ENCODE measurements at regions not wholly inside any gene's neighbourhood (a gene's known extent, or its start where the extent isn't known, plus 50 kb on each side); places are given as distances from the start of the nearest gene placed in this dataset.

GRCh38 chr6:26183581-26184366 is 96.5 kb downstream of the HFE start:
- TF ChIP-seq SP1 (IDR thresholded peaks at IDR 0.05) (no peak), ELF4 (IDR thresholded peaks at IDR 0.05) (no peak), ARNT (IDR thresholded peaks at IDR 0.05) (no peak), BHLHE40 (IDR thresholded peaks at IDR 0.05; ENCODE audit: borderline replicate concordance) (no peak)
- no peak for DNase-seq (ENCODE audit: extremely low spot score)
- ChIA-PET CTCF (no interaction called here), POLR2A (interaction anchor here (1.1 to 2.7 kb wide), 6 partner anchors 9 to 60 kb away, joined by 3 to 10 read pairs (median 6); a partner anchor contains a TSS)

GRCh38 chr6:26184367-26184891 is 97.2 kb downstream of the HFE start:
- ChIA-PET POLR2A (interaction anchor here (1.2 to 2.7 kb wide), 7 partner anchors 15 to 66 kb away, joined by 3 to 10 read pairs (median 6); a partner anchor contains a TSS), CTCF (no interaction called here)
- no peak for DNase-seq (ENCODE audit: extremely low spot score)
- no peak for TF ChIP-seq TARDBP (IDR thresholded peaks at IDR 0.05)
- TF ChIP-seq FOXA1 (IDR thresholded peaks at IDR 0.05) = no peak
- no peak for TF ChIP-seq L3MBTL2 (conservative IDR thresholded peaks at IDR 0.05)
- no peak for TF ChIP-seq HDGF (IDR thresholded peaks at IDR 0.05; ENCODE audit: borderline replicate concordance)
- TF ChIP-seq ELF4 (IDR thresholded peaks at IDR 0.05) = no peak
- no peak for TF ChIP-seq PKNOX1 (IDR thresholded peaks at IDR 0.05)
- TF ChIP-seq BHLHE40 (IDR thresholded peaks at IDR 0.05; ENCODE audit: borderline replicate concordance) = no peak
- no peak for TF ChIP-seq CTBP1 (IDR thresholded peaks at IDR 0.05; ENCODE audit: borderline replicate concordance)
- no peak for TF ChIP-seq FOXK2 (IDR thresholded peaks at IDR 0.05)
- TF ChIP-seq ZNF384 (IDR thresholded peaks at IDR 0.05) = no peak
- TF ChIP-seq SP1 (IDR thresholded peaks at IDR 0.05) = no peak
- no peak for TF ChIP-seq ARNT (IDR thresholded peaks at IDR 0.05)
- no peak for TF ChIP-seq NFRKB (IDR thresholded peaks at IDR 0.05)
- TF ChIP-seq LEF1 (IDR thresholded peaks at IDR 0.05; ENCODE audit: borderline replicate concordance) = no peak
- TF ChIP-seq FOXM1 (IDR thresholded peaks at IDR 0.05; ENCODE audit: borderline replicate concordance) = no peak
- no peak for TF ChIP-seq SUZ12 (IDR thresholded peaks at IDR 0.05)

- CTCF ChIA-PET = no interaction called here
- POLR2A ChIA-PET = interaction anchor here (1.2 to 1.9 kb wide), 4 partner anchors 14 to 65 kb away, joined by 3 to 6 read pairs (median 4); a partner anchor contains a TSS
- DNase-seq (ENCODE audit: extremely low spot score) = no peak
- TF ChIP-seq FOXA1 (IDR thresholded peaks at IDR 0.05) (no peak), SUZ12 (IDR thresholded peaks at IDR 0.05) (no peak), FOXK2 (IDR thresholded peaks at IDR 0.05) (no peak), ELF4 (IDR thresholded peaks at IDR 0.05) (no peak), SP1 (IDR thresholded peaks at IDR 0.05) (no peak), HDGF (IDR thresholded peaks at IDR 0.05; ENCODE audit: borderline replicate concordance) (no peak), LEF1 (IDR thresholded peaks at IDR 0.05; ENCODE audit: borderline replicate concordance) (no peak), PKNOX1 (IDR thresholded peaks at IDR 0.05) (no peak), ZNF384 (IDR thresholded peaks at IDR 0.05) (no peak), L3MBTL2 (conservative IDR thresholded peaks at IDR 0.05) (no peak), FOXM1 (IDR thresholded peaks at IDR 0.05; ENCODE audit: borderline replicate concordance) (no peak), ARNT (IDR thresholded peaks at IDR 0.05) (no peak), CTBP1 (IDR thresholded peaks at IDR 0.05; ENCODE audit: borderline replicate concordance) (no peak), BHLHE40 (IDR thresholded peaks at IDR 0.05; ENCODE audit: borderline replicate concordance) (no peak), TARDBP (IDR thresholded peaks at IDR 0.05) (no peak), NFRKB (IDR thresholded peaks at IDR 0.05) (no peak)
Measured at GRCh38 chr6:26185004-26185403, 97.8 kb downstream of the HFE start.

GRCh38 chr6:26185802-26186201 is 98.6 kb downstream of the HFE start:
- CTCF ChIA-PET = interaction anchor here (1.5 kb wide), 1 partner anchor 11 kb away, joined by 3 read pairs; a partner anchor contains a TSS
- DNase-seq (ENCODE audit: extremely low spot score) = no peak
- POLR2A ChIA-PET = interaction anchor here (1.2 to 5.5 kb wide), 5 partner anchors 14 to 64 kb away, joined by 3 to 118 read pairs (median 3); a partner anchor contains a TSS
- TF ChIP-seq SP1 (IDR thresholded peaks at IDR 0.05) = no peak
- TF ChIP-seq ARNT (IDR thresholded peaks at IDR 0.05) = no peak
- TF ChIP-seq FOXK2 (IDR thresholded peaks at IDR 0.05) = no peak
- TF ChIP-seq SUZ12 (IDR thresholded peaks at IDR 0.05) = no peak
- TF ChIP-seq FOXA1 (IDR thresholded peaks at IDR 0.05) = no peak

GRCh38 chr6:26186652-26187051 is 99.4 kb downstream of the HFE start:
- POLR2A ChIA-PET = interaction anchor here (0.8 to 5.5 kb wide), 8 partner anchors 11 to 164 kb away, joined by 3 to 167 read pairs (median 11); a partner anchor contains a TSS
- TF ChIP-seq PKNOX1 (IDR thresholded peaks at IDR 0.05) (no peak), TARDBP (IDR thresholded peaks at IDR 0.05) (no peak), ZNF384 (IDR thresholded peaks at IDR 0.05) (no peak), FOXK2 (IDR thresholded peaks at IDR 0.05) (no peak), LEF1 (IDR thresholded peaks at IDR 0.05; ENCODE audit: borderline replicate concordance) (no peak)
- DNase-seq (ENCODE audit: extremely low spot score) = no peak
- CTCF ChIA-PET = interaction anchor here (1.2 to 1.5 kb wide), 2 partner anchors 11 to 64 kb away, joined by 3 read pairs; a partner anchor contains a TSS

- no peak for DNase-seq (ENCODE audit: extremely low spot score)
- ChIA-PET CTCF (interaction anchor here (1.2 to 1.5 kb wide), 2 partner anchors 10 to 64 kb away, joined by 3 read pairs; a partner anchor contains a TSS), POLR2A (interaction anchor here (0.7 to 5.5 kb wide), 11 partner anchors 11 to 165 kb away, joined by 3 to 167 read pairs (median 15); a partner anchor contains a TSS)
- no peak for TF ChIP-seq FOXA1 (IDR thresholded peaks at IDR 0.05)
- no peak for TF ChIP-seq SP1 (IDR thresholded peaks at IDR 0.05)
- TF ChIP-seq FOXK2 (IDR thresholded peaks at IDR 0.05) = no peak
- TF ChIP-seq L3MBTL2 (conservative IDR thresholded peaks at IDR 0.05) = no peak
- TF ChIP-seq ELF4 (IDR thresholded peaks at IDR 0.05) = no peak
- TF ChIP-seq NFRKB (IDR thresholded peaks at IDR 0.05) = no peak
- TF ChIP-seq ARNT (IDR thresholded peaks at IDR 0.05) = no peak
- no peak for TF ChIP-seq CTBP1 (IDR thresholded peaks at IDR 0.05; ENCODE audit: borderline replicate concordance)
- no peak for TF ChIP-seq BHLHE40 (IDR thresholded peaks at IDR 0.05; ENCODE audit: borderline replicate concordance)
- TF ChIP-seq ZNF384 (IDR thresholded peaks at IDR 0.05) = no peak
- TF ChIP-seq FOXM1 (IDR thresholded peaks at IDR 0.05; ENCODE audit: borderline replicate concordance) = no peak
- TF ChIP-seq SUZ12 (IDR thresholded peaks at IDR 0.05) = no peak
- TF ChIP-seq PKNOX1 (IDR thresholded peaks at IDR 0.05) = no peak
- no peak for TF ChIP-seq LEF1 (IDR thresholded peaks at IDR 0.05; ENCODE audit: borderline replicate concordance)
- TF ChIP-seq HDGF (IDR thresholded peaks at IDR 0.05; ENCODE audit: borderline replicate concordance) = no peak
- TF ChIP-seq TARDBP (IDR thresholded peaks at IDR 0.05) = no peak
Measured at GRCh38 chr6:26187292-26187691, 100.1 kb downstream of the HFE start.

All from HEK293T (cell line).